NCI-H82 treated with DMSO at 0.1 percent for 48 hours (cell line): ENCODE measurements at regions not wholly inside any gene's neighbourhood (a gene's known extent, or its start where the extent isn't known, plus 50 kb on each side); places are given as distances from the start of the nearest gene placed in this dataset.
"Not testable (repeated sequence)": the region's sequence is repeated elsewhere in the genome, so short reads cannot be mapped to it uniquely, and the experiment has no call there.

Experiments
- DNase-seq: peaks from one replicate; lab custom pipeline; 2025; ENCODE audit not compliant: unreplicated experiment; lab: John Stamatoyannopoulos, UW

DNA sequence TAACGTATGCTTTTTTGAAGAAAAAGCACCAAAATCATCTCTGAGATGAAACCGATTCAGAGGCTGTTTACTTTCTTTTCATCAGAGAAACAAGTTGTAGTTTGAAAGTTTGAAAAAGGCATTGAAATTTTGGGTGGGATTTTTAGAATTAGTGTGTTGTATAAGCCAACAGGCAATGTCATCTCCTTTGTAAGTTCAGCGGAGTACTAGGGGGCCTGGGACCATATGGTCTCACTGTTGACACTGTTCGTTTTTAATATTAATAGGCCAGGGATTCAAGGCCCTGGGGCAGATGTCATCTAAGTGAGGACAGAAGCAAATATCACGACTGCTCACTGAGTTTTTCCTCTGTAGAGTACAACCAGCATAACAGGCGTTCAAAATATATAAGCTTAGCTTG lies 256.2 kb upstream of the RARB start:
- no peak for DNase-seq

DNA sequence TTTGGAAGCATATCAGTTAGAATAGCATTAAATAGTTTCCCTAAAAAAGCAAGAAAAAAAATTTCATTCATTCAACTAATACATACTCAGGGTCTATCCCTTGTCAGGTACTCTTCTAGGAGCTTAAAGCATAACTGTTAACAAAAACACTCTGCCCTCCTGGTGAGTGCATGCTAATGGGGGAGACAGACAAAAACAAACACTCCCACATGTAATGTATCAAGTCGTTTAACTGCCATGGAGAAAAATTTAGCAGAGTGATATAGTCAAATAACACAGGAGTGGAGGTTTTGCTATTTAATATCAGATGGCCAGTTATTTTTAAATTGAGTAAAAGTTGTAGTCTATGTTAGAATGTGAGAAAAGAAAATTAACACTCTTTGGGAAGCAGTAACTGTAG lies 254.5 kb upstream of the RARB start:
- DNase-seq, result no peak

DNA sequence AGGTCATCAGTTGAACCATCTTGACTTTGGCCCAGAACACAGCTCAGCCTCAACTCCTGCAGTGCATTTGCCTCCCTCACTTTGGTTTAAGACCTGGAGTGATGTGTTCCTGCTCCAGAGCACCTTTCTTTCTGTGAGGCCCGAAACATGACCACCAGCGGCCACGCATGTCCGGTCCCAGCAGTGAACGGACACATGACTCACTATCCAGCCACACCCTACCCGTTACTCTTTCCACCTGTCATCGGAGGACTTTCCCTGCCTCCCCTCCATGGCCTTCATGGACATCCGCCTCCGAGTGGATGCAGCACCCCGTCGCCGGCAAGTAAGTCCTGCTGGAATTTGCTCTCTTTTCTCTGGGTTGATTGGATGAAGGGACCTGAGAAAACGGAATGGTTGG lies 253.8 kb upstream of the RARB start:
- no peak for DNase-seq

DNA sequence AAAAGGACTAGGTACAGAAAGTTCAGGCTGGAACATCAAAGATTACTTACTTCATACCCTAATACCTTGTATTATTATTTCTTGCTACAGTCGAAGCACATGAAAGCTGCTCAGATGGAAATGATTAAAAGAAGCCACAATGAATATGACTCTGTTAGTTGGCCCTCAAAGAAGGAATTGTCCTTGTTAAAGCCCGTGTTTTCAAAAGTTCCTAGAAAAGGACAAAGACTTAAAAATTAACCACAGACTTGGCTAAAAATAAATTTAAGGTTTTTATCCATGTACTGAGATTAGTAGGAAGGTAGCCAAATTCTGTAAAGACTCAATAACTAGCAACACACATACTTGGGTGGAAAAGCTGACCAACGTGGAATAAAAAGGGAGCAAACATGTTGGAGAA lies 251.0 kb upstream of the RARB start:
- no peak for DNase-seq

DNA sequence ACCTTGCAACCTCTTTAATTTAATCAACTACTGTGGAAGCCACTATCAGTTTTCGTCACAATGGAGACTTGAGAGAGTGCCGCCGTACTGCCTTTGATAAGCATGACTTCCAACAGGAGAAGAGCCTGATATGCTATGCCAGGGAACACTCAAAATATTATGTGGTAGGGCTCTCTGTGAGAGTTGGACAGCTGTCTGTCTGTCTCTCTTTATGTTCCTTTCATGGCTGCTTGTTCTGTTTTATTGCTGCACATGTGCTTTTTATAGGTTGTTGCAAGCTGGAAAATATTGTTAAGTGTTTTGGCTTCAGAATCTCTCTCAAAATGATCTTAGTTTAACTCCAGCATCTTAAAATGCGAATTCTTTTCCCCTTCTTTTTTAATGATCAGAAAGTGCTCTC lies 249.4 kb upstream of the RARB start:
- DNase-seq, result no peak

- no peak for DNase-seq
Measured at GRCh38 chr3:25181096-25181495, 247.0 kb upstream of the RARB start.

- DNase-seq, result no peak
Measured at GRCh38 chr3:25182794-25183193, 245.3 kb upstream of the RARB start.

DNA sequence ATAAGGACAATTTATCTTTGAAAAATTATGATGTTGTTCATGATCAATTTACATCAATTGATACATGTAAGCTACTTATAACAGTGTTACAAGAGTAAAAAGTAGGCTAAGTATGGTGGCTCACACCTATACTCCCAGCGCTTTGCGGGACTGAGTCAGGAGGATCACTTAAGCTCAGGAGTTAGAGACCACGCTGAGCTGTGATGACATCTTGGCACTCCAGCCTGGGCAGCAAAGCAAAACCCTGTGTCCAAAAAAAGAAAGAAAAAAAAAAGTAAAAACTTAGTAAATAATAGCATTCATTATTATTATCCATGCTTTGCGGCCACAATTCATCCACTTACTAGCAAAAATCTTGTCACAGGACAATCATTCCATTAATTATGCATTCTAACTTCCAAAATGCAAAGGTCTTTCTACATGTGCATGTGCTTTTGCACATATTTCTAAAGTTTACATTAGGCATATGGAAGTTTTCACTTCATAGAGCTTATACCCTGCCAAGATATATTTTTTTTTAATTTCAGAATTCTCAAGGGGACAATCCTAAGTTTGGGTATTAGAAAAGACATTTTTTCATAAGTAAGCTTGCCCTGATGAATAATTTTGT lies 243.3 kb upstream of the RARB start:
- DNase-seq, result no peak

DNA sequence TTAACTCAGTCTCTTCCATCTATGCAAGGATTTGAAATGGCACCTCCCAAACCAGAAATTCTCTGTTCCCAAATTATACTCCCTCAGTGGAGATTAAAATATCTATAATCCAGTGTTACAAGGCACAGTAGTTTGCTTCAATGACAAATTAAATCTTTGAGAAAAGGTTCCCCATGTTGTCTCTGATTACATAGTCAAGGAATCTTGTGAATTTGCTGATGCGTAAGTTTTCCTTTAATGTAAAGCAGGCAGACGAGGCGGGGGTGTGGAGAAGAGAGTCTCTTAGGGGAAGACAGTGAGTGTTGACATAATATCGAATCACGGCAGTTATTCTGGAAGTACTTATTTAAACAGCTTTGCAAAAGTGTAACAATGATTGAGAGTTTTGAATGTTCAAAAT lies 236.4 kb upstream of the RARB start:
- no peak for DNase-seq

- not testable (repeated sequence) for DNase-seq
Measured at GRCh38 chr3:25199567-25199966, 228.5 kb upstream of the RARB start.

- DNase-seq, result no peak
Measured at GRCh38 chr3:25212736-25213135, 215.3 kb upstream of the RARB start.

- no peak for DNase-seq
Measured at GRCh38 chr3:25214034-25214433, 214.0 kb upstream of the RARB start.

DNA sequence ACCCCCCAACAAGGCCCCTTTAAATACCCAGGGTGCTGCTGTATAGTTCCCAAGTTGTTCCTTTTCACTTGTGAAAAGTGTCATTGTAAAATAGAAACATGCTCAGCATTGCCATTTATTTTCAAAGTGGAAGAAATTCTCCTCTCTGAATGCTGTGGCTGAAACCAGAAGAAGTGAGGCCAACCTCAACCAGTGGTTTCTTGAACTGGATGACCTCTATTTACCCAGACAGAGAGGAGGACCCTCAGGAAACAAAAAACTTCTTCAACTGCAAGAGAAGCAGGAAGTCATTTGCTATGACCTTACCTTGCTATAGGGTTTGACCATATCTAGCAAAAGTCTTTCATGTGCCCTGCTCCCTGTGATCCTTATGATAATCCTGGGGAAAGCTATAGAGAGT lies 209.7 kb upstream of the RARB start:
- DNase-seq, result no peak

DNA sequence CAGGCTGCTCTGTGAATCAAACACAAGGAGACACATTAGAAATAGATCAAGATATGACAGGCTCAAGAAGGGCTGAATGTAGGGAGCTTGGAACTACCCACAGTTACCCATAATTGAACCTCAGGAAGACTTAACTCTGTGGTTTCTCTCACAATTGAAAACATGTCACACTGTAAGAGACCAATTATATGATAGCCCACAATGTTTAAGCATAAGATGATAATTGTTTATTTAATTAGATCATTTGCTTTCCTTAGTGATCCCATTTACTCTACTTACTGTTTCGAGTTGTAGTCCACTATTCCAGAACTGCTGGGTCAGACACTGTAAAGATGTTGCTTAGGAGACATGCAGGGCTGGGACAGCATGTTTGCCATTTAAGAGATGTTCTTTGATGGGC lies 201.3 kb upstream of the RARB start:
- no peak for DNase-seq

- no peak for DNase-seq
Measured at GRCh38 chr3:25229586-25229985, 198.5 kb upstream of the RARB start.

DNA sequence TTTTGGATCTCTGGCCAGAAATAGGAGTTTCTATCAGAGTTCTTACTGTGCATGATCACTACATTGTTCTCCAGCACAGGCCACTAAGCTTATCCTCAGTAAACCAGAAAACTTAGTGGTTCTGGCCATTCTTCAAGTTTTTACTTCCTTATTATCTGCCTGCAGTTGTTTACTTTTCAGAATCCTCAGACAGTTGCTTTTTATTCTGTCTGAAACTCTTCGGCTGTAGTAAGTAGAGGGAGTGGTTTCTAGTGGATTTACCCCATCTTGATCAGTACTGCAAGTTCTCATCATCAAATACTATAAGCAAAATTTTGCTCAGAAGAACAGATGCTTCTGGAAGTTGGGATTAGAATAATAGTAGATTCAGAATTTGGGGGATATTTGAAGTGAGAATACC lies 193.0 kb upstream of the RARB start:
- DNase-seq, result no peak

DNA sequence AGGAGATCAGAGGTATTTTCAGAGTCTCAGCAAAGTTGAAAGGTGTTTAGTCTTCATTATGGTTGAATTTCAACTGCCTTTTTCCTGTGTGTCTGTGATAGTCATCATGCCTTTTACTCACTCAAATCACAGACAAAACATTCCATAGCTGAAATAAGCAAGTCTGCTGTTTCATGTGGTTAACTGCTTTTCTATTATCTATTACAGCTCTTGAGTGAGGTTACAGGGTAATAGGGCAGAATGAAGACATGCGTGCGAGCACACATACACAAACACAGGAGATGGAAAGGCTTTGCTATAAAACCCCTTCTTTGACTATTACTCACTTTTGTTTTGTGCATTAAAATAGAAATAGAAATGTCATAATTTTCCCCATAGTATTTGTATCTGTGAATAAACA lies 192.6 kb upstream of the RARB start:
- DNase-seq, result no peak

GRCh38 chr3:25237602-25238001 lies 190.5 kb upstream of the RARB start:
- no peak for DNase-seq

DNA sequence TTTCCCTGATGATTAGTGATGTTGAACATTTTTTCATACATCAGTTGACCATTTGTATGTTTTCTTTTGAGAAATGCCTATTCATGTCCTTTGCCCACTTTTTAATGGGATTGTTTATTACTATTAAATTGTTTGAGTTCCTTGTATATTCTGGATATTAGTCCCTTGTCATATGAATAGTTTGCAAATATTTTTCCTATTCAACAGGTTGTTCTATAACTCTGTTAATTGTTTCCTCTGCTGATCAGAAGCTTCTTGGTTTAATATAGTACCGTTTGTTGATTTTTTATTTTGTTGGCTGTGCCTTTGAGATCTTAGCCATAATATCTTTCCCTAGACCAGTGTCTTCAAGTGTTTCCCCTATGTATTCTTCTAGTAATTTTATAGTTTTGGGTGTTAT lies 189.0 kb upstream of the RARB start:
- DNase-seq, result no peak

- no peak for DNase-seq
Measured at GRCh38 chr3:25246913-25247312, 181.2 kb upstream of the RARB start.

- no peak for DNase-seq
Measured at GRCh38 chr3:25252291-25252690, 175.8 kb upstream of the RARB start.

- DNase-seq, result no peak
Measured at GRCh38 chr3:25257026-25257425, 171.0 kb upstream of the RARB start.

DNA sequence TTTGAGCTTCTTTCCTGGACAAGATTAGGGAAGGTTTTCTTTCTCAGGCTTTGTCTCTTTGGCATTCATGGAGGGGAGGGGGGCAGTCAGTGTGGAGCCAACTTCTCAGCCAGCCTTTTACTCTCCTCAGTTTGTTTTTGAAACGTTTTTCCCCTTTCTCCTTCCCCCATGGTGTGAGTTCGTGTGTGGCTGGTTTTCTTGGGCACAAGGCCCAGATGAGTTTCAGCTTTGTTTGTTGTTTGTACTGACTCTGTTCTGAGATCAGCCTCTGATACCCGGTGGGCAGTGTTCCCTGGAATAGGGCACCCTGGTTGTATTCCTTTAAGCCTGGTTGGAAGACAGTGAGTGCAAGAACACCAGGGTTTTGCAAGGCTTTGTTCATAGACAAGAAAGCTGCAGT lies 168.2 kb upstream of the RARB start:
- no peak for DNase-seq

DNA sequence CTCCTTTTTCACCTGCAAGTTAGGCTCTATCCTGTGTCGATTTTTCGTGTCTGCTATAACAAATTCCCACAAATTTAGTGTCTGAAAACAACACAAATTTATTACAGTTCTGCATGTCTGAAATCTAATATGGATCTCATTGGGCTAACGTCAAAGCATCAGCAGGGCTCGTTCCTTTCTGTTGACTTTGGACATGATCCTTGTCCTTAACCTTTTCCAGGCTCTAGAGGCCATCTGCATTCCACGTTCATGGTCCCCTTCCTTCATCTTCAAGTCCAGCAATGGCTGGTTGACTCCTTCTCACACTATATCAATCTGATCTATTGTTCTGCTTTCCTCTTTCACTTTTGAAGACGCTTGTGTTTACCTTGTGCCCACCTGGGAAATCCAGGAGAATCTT lies 165.7 kb upstream of the RARB start:
- DNase-seq, result no peak
